D721Med (cell line): ENCODE measurements at regions not wholly inside any gene's neighbourhood (a gene's known extent, or its start where the extent isn't known, plus 50 kb on each side); places are given as distances from the start of the nearest gene placed in this dataset.

Source experiments
- DNase-seq: peaks from one replicate; pipeline ENCODE4 v3.0.0; 2011; ENCODE audit warnings: low spot score; ENCODE audit not compliant: insufficient read length
- FAIRE-seq: peaks from 2 replicates; lab custom pipeline; 2011; peaks lifted over from hg19 to GRCh38; lab: Jason Lieb, UNC
- CTCF ChIP-seq: IDR thresholded peaks from 2 replicates; pipeline ENCODE4 v1.5.1; 2012; ENCODE audit warnings: mild to moderate bottlenecking, control low read depth; ENCODE audit not compliant: insufficient read depth; ENCODE audit errors: missing control alignments

- no peak for TF ChIP-seq CTCF
- DNase-seq (no peak), FAIRE-seq (no peak)
Observed at GRCh38 chr1:103854279-103854678, 104.6 kb downstream of the AMY1C start.

- no peak for FAIRE-seq
- TF ChIP-seq CTCF = no peak
Observed at GRCh38 chr1:103859721-103860120, 110.0 kb downstream of the AMY1C start.

GRCh38 chr1:103898576-103899345 is 149.1 kb downstream of the AMY1C start:
- no peak for FAIRE-seq
- no peak for TF ChIP-seq CTCF
- DNase-seq = no peak

More at GRCh38 chr1:103859721-103860120, 110.0 kb downstream of the AMY1C start:
- no peak for DNase-seq

- DNase-seq (no peak), FAIRE-seq (no peak)
- TF ChIP-seq CTCF = no peak
Observed at GRCh38 chr1:103900005-103900404, 150.3 kb downstream of the AMY1C start.

- no peak for TF ChIP-seq CTCF
- FAIRE-seq (no peak), DNase-seq (no peak)
Observed at GRCh38 chr1:103901072-103901471, 151.4 kb downstream of the AMY1C start.

- FAIRE-seq (no peak), DNase-seq (no peak)
Observed at GRCh38 chr1:103905363-103905762, 155.7 kb downstream of the AMY1C start.

More at GRCh38 chr1:103905363-103905762, 155.7 kb downstream of the AMY1C start:
- TF ChIP-seq CTCF = no peak
